ENCODE measurements at regions not wholly inside any gene's neighbourhood (a gene's known extent, or its start where the extent isn't known, plus 50 kb on each side); places are given as distances from the start of the nearest gene placed in this dataset.

DNA sequence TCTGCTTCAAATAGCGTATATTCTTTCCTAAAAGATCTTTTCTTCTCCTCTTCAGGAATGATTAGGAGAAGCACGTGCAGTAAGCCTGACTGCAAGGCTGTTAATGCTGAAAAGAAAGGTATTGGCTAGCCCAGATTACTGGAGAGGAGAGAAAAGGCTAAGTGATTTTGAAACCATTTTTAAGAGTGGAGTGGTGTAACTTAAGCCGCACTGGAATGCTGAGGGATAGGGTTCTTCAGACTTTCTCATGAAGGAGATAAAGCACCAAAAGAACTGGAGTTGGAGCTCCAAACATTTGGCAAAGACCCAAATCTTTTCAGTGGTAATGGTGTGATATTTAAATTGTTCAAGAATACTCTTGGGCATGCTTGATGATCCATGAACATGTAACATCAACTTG is 388.3 kb downstream of the COG6 start:
- TF ChIP-seq, protein P1, sequence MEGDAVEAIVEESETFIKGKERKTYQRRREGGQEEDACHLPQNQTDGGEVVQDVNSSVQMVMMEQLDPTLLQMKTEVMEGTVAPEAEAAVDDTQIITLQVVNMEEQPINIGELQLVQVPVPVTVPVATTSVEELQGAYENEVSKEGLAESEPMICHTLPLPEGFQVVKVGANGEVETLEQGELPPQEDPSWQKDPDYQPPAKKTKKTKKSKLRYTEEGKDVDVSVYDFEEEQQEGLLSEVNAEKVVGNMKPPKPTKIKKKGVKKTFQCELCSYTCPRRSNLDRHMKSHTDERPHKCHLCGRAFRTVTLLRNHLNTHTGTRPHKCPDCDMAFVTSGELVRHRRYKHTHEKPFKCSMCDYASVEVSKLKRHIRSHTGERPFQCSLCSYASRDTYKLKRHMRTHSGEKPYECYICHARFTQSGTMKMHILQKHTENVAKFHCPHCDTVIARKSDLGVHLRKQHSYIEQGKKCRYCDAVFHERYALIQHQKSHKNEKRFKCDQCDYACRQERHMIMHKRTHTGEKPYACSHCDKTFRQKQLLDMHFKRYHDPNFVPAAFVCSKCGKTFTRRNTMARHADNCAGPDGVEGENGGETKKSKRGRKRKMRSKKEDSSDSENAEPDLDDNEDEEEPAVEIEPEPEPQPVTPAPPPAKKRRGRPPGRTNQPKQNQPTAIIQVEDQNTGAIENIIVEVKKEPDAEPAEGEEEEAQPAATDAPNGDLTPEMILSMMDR (IDR thresholded peaks at IDR 0.05; ENCODE audit: low read depth, low read length): no peak
- no peak for TF ChIP-seq MAX (IDR thresholded peaks at IDR 0.05; ENCODE audit: low read depth, low read length)

Data from NB4 (cell line).